GM12865 (cell line): ENCODE measurements at regions not wholly inside any gene's neighbourhood (a gene's known extent, or its start where the extent isn't known, plus 50 kb on each side); places are given as distances from the start of the nearest gene placed in this dataset.

Experiments
- DNase-seq: peaks from one replicate; pipeline ENCODE4 v3.0.0; 2010; ENCODE audit warnings: low read depth
- H3K4me3 ChIP-seq: 2 replicates; pipeline ENCODE4 v1.5.1; 2011; ENCODE audit warnings: mild to moderate bottlenecking, low read depth, low read length, control low read depth
- TF ChIP-seq, protein P1 (sequence below): IDR thresholded peaks from 2 replicates; pipeline ENCODE4 v1.5.1; 2011; ENCODE audit warnings: low read length, control low read depth, low read depth, inconsistent platforms; ENCODE audit not compliant: insufficient read depth; ENCODE audit errors: missing control alignments

DNA sequence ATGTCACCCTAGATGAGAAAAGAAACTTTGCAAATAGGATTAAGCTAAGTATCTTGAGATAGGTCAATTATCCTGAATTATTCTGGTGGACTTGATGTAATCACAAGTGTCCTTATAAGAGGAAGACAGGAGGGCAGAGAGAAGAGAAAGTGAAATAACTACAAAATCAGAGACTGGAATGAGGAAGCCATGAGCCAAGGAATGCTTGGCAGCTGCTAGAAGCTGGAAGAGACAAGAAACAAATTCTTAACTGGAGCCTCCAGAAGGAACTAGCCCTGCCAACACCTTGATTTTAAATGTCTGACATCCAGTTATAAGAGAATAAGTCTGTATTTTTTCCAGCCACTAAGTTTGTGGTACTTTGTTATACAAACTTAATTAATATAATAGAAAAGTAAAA lies 480.0 kb downstream of the NR2F1-AS1 start:
- no peak overlapping the region for H3K4me3 ChIP-seq
- TF ChIP-seq, protein P1, sequence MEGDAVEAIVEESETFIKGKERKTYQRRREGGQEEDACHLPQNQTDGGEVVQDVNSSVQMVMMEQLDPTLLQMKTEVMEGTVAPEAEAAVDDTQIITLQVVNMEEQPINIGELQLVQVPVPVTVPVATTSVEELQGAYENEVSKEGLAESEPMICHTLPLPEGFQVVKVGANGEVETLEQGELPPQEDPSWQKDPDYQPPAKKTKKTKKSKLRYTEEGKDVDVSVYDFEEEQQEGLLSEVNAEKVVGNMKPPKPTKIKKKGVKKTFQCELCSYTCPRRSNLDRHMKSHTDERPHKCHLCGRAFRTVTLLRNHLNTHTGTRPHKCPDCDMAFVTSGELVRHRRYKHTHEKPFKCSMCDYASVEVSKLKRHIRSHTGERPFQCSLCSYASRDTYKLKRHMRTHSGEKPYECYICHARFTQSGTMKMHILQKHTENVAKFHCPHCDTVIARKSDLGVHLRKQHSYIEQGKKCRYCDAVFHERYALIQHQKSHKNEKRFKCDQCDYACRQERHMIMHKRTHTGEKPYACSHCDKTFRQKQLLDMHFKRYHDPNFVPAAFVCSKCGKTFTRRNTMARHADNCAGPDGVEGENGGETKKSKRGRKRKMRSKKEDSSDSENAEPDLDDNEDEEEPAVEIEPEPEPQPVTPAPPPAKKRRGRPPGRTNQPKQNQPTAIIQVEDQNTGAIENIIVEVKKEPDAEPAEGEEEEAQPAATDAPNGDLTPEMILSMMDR = no peak
- no peak for DNase-seq

DNA sequence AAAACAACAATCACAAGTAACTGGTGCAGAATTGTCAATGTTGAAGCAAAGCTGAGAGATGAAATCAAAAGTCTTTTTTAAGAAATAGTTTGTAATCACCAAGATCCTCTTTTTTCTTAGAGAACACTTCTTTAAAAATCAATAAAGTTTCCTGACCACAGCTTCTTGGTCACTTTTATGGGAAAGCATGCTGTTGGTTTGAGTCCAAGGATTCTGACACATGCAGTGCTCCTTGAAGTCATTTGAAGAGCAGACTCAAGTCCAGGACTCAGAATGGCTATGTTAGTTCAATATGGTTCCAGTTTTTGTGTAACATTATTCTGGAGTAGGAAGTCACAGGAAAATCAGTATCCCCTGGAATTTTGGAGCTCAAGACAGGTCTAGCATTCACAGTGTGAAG lies 480.6 kb downstream of the NR2F1-AS1 start:
- DNase-seq = no peak
- no peak overlapping the region for H3K4me3 ChIP-seq
- TF ChIP-seq, protein P1 = no peak

DNA sequence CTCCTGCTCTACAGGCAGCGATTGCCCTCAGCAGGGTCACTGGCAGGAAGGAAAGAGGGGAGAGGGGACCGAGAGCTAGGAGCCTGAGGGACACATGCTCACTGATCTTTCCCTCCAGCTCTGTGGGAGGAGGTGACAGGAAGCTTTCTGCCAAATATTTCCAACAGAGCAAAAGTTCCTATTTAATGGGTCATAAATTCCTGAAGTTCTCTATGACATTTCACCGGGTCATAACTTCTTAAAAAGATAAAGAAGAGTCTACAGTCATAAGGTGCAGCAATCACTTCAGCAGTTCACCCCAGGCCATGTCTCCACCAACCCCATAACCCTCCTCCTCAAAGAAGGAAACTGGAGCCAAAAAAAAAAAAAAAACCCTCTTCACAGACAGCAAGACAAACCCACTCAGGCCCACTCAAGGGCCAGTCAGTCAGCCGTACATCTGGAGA lies 481.1 kb downstream of the NR2F1-AS1 start:
- no peak for DNase-seq
- H3K4me3 ChIP-seq = no peak overlapping the region
- TF ChIP-seq, protein P1 = no peak

DNA sequence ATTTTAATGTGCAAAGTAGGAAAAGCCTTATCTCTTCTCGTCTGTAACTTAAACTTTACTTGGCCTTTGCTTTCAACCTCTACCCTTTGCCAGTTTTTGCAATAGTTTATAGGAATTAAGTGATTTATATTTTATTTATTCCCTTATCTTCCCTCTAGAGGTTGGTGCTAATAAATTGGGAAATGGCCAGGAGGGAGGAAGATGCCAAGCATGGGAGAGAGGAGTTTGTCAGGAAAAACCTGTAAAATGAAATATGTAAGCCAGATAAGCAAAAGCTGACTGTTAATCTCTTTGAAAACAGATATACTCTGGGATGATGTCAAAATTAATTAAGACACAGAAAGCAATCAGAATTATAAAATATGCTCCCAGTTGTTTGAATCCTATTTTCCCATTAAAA lies 484.5 kb downstream of the NR2F1-AS1 start:
- H3K4me3 ChIP-seq = no peak overlapping the region
- DNase-seq = no peak
- TF ChIP-seq, protein P1 = no peak

DNA sequence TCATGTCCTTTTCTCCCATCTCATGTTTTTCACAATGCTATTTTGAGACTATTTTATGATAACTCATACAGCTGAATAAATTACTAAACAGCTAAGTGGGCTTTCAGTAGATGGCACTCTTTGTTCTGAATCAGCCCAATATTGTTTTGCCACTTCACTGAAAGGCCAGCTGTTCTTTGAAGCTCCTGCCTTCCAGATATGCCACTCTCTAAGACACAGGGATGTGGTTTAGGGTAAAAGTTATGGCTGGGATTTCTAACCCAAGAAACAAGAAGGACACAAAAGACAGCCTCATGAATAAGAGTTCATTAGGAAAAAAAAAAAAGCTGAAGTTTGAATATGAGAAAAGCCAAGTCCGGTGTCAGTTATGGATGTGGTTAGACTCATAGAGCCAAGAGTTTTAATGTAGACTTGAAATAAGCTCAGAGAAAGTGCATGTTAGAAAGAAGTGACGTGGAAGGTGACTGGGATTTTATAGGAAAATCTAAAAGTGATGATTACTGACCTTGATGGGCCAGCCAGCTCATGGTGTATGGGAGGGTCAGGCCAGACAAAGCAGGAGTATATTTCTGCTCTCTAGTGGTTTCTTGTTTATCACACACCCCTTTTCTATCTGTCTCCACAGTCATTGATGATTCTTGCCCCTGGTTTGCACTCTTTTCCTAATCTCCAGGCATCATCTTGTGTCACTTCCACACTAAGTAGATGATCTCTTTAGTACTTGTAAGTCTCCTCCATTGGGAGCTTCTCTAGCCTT lies 488.5 kb downstream of the NR2F1-AS1 start:
- H3K4me3 ChIP-seq = no peak overlapping the region
- DNase-seq = no peak
- TF ChIP-seq, protein P1 = no peak

DNA sequence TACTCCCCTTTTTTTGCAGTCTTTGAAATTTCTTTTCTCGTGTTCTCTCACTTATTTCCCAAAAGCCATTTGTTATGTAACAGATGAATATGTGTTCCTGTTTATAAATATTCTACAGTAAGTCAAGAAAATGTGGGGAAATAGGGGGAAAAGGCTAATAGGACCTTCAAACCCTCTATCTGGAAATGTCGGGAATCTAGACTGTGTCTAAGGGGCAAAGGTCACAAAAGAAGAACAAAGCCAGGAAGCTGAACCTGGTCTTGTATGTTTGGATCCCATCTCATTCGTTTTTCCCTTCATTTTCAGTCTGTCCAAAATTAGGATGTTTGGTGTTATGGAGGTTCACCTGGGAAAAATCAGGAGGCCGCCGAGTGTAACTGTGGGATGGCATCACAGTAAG lies 490.3 kb downstream of the NR2F1-AS1 start:
- DNase-seq = no peak
- H3K4me3 ChIP-seq = no peak overlapping the region
- TF ChIP-seq, protein P1 = no peak
